GM12878 (cell line): ENCODE measurements at regions not wholly inside any gene's neighbourhood (a gene's known extent, or its start where the extent isn't known, plus 50 kb on each side); places are given as distances from the start of the nearest gene placed in this dataset.
A peak's percentile ranks its signal among the peaks of the same experiment; 100 is the strongest.

Source experiments
- ATAC-seq: fragments of 200-7000 bp; cut with Tn5 transposase; 3 replicates; pipeline ENCODE4 v1.9.1; 2020; ENCODE audit warnings: mild to moderate bottlenecking, moderate library complexity
- BruUV-seq: library from RNA; stranded (reverse); fragments of 400-500 nt; replicated peaks from 2 replicates; lab custom pipeline; 2021; lab: Mats Ljungman, UMichigan
- CTCF ChIA-PET: fragments of 300-600 bp; sonication (Branson Sonifier 250); formaldehyde crosslinking; extraction: SDS; loops from one replicate; lab custom pipeline; 2021; ENCODE audit warnings: inconsistent platforms; lab: Yijun Ruan, JAX
- POLR2A ChIA-PET: fragments of 350-600 bp; formaldehyde crosslinking; extraction: SDS; loops from one replicate; lab custom pipeline; 2021; ENCODE audit warnings: inconsistent platforms; lab: Charles Lee
- RAD21 ChIA-PET: fragments of 300-600 bp; sonication (Branson Sonifier 250); formaldehyde crosslinking; loops from one replicate; lab custom pipeline; 2023; ENCODE audit warnings: antibody characterized with exemption; ENCODE audit not compliant: unreplicated experiment; lab: Charles Lee
- SMC1A ChIA-PET: fragments of 300-600 bp; sonication (Branson Sonifier 250); formaldehyde crosslinking; loops from one replicate; lab custom pipeline; 2023; ENCODE audit not compliant: unreplicated experiment, uncharacterized antibody; lab: Charles Lee
- DNase-seq: peaks from one replicate; pipeline ENCODE4 v3.0.0-alpha.2; 2011; ENCODE audit warnings: low read depth, low spot score
- FAIRE-seq: peaks from 3 replicates; lab custom pipeline; 2011; peaks lifted over from hg19 to GRCh38; lab: Jason Lieb, UNC
- H2AFZ ChIP-seq: 2 replicates; pipeline ENCODE4 v1.6.0; 2011; ENCODE audit warnings: low read depth, low read length, control low read depth; ENCODE audit not compliant: control insufficient read depth
- H3K27ac ChIP-seq: 2 replicates; pipeline ENCODE4 v1.5.1; 2011; ENCODE audit warnings: control low read depth; ENCODE audit not compliant: control insufficient read depth, insufficient read depth
- H3K27me3 ChIP-seq, 2 experiments: replicated peaks in 1 of 2; 2 replicates each; pipeline versions ENCODE4 v1.6.0 to v1.6.1; 2011; ENCODE audit warnings: low read length in 1 of 2; ENCODE audit not compliant: control insufficient read depth in 2 of 2, insufficient read depth in 2 of 2
- H3K36me3 ChIP-seq, 2 experiments: 2 replicates each; pipeline ENCODE4 v1.5.1; 2011; ENCODE audit warnings: low read length in 1 of 2; ENCODE audit not compliant: control insufficient read depth in 2 of 2, insufficient read depth in 2 of 2
- H3K4me1 ChIP-seq: 2 replicates; pipeline ENCODE4 v1.6.1; 2011; ENCODE audit warnings: mild to moderate bottlenecking, low read length, moderate library complexity, mixed read lengths; ENCODE audit not compliant: control insufficient read depth, insufficient read depth
- H3K4me2 ChIP-seq: 2 replicates; pipeline ENCODE4 v1.6.0; 2011; ENCODE audit warnings: control low read depth; ENCODE audit not compliant: control insufficient read depth, insufficient read depth
- H3K4me3 ChIP-seq: fragments of 200-600 bp; sonication (generic); 2 replicates; pipeline ENCODE4 v1.5.1; 2016
- H3K79me2 ChIP-seq: 2 replicates; pipeline ENCODE4 v1.6.0; 2011; ENCODE audit warnings: low read length; ENCODE audit not compliant: control insufficient read depth, insufficient read depth
- H3K9ac ChIP-seq: 2 replicates; pipeline ENCODE4 v1.8.0; 2011; ENCODE audit warnings: low read length, control low read depth, mixed read lengths; ENCODE audit not compliant: control insufficient read depth, insufficient read depth
- H3K9me3 ChIP-seq: replicated peaks from 3 replicates; pipeline ENCODE4 v1.5.1; 2011; ENCODE audit warnings: mild to moderate bottlenecking, low read length; ENCODE audit not compliant: control insufficient read depth, insufficient read depth
- H4K20me1 ChIP-seq: 2 replicates; pipeline ENCODE4 v1.6.0; 2011; ENCODE audit not compliant: control insufficient read depth, insufficient read depth
- JUNB ChIP-seq: IDR thresholded peaks from 2 replicates; pipeline ENCODE4 v1.6.1; 2016; ENCODE audit warnings: antibody characterized with exemption, mild to moderate bottlenecking
- PAX8 ChIP-seq: fragments of 450-650 bp; IDR thresholded peaks from 2 replicates; pipeline ENCODE4 v1.6.1; 2017; ENCODE audit warnings: mild to moderate bottlenecking, moderate library complexity
- RAD51 ChIP-seq: fragments of 450-650 bp; IDR thresholded peaks from 2 replicates; pipeline ENCODE4 v1.6.1; 2016; ENCODE audit warnings: moderate library complexity, mild to moderate bottlenecking, inconsistent platforms
- WGBS: methylation state at CpG from one replicate; pipeline ENCODE4 v1.1.6; 2016; ENCODE audit warnings: low lambda C conversion rate; ENCODE audit not compliant: insufficient replicate concordance, insufficient coverage; ENCODE audit errors: missing lambda C conversion rate; 5-methylcytosine and 5-hydroxymethylcytosine counted together
- in situ Hi-C: fragments of 300-500 bp; cut with MboI; formaldehyde crosslinking; loops from 9 replicates; pipeline ENCODE4 v1.14.3; 2018; ENCODE audit warnings: mixed read lengths
- intact Hi-C: fragments of 100-400 bp; cut with micrococcal nuclease; formaldehyde crosslinking; loops from one replicate; pipeline ENCODE4 v1.14.2; 2022; ENCODE audit not compliant: unreplicated experiment
- TF ChIP-seq, protein P1 (sequence below): fragments of 450-650 bp; formaldehyde crosslinking; IDR thresholded peaks from 2 replicates; pipeline ENCODE4 v1.5.0; 2022; ENCODE audit warnings: mild to moderate bottlenecking, missing genetic modification characterization
- TF ChIP-seq, protein P2 (sequence below): fragments of 450-650 bp; IDR thresholded peaks from 2 replicates; pipeline ENCODE4 v1.6.1; 2016; ENCODE audit warnings: mild to moderate bottlenecking
- TF ChIP-seq, protein P3 (sequence below): fragments of 450-650 bp; conservative IDR thresholded peaks from 2 replicates; pipeline ENCODE4 v1.6.1; 2017; ENCODE audit warnings: mild to moderate bottlenecking, moderate library complexity

DNA sequence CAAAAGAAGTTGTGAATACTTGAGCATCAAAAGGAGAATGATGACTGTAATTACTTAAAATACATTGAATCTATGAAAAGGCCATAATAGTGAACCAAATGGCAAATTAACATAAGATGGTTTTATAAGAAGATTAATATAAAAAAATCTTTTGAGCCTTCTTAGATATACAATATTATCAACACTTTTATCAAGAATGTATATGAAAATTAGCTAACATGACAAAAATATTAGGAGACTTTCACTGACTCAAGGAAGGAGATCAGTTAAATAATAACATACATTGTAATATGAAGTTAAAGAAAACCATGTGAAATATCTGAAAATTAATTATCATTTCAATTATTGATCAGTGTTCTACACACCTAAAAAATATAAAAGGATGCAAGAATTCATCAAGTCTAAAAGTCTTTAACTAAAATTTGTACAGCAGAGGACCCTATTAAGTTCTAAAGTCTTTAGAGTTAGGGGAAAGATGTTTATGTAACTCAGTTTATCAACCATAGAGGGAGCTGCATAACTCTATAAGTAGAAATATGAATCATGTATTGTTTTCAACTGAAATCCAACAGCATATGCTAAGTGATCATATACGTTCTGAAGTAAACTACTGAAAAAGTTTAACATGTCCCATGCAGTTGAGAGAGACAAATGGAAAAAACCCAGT lies 756.1 kb upstream of the MIR17HG start:
- Histone ChIP-seq H3K9me3 (no peaks in the 10 kb centered on the region), H2AFZ (no peak overlapping the region), H3K4me3 (no peak overlapping the region), H3K79me2 (no peaks in the 10 kb centered on the region), H3K36me3 (no peaks in the 10 kb centered on the region)
- DNase-seq (no peak), FAIRE-seq (no peak)
- no TSS peak for BruUV-seq
- in situ Hi-C loops = no loop called here
- RAD21 ChIA-PET = no interaction called here
- CTCF ChIA-PET = no interaction called here
- TF ChIP-seq, protein P1, sequence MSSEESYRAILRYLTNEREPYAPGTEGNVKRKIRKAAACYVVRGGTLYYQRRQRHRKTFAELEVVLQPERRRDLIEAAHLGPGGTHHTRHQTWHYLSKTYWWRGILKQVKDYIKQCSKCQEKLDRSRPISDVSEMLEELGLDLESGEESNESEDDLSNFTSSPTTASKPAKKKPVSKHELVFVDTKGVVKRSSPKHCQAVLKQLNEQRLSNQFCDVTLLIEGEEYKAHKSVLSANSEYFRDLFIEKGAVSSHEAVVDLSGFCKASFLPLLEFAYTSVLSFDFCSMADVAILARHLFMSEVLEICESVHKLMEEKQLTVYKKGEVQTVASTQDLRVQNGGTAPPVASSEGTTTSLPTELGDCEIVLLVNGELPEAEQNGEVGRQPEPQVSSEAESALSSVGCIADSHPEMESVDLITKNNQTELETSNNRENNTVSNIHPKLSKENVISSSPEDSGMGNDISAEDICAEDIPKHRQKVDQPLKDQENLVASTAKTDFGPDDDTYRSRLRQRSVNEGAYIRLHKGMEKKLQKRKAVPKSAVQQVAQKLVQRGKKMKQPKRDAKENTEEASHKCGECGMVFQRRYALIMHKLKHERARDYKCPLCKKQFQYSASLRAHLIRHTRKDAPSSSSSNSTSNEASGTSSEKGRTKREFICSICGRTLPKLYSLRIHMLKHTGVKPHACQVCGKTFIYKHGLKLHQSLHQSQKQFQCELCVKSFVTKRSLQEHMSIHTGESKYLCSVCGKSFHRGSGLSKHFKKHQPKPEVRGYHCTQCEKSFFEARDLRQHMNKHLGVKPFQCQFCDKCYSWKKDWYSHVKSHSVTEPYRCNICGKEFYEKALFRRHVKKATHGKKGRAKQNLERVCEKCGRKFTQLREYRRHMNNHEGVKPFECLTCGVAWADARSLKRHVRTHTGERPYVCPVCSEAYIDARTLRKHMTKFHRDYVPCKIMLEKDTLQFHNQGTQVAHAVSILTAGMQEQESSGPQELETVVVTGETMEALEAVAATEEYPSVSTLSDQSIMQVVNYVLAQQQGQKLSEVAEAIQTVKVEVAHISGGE (CRISPR knock-in tag) = no peak
- TF ChIP-seq JUNB = no peak
- no peak for TF ChIP-seq RAD51
- TF ChIP-seq, protein P2, sequence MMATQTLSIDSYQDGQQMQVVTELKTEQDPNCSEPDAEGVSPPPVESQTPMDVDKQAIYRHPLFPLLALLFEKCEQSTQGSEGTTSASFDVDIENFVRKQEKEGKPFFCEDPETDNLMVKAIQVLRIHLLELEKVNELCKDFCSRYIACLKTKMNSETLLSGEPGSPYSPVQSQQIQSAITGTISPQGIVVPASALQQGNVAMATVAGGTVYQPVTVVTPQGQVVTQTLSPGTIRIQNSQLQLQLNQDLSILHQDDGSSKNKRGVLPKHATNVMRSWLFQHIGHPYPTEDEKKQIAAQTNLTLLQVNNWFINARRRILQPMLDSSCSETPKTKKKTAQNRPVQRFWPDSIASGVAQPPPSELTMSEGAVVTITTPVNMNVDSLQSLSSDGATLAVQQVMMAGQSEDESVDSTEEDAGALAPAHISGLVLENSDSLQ = no peak
- TF ChIP-seq, protein P3, sequence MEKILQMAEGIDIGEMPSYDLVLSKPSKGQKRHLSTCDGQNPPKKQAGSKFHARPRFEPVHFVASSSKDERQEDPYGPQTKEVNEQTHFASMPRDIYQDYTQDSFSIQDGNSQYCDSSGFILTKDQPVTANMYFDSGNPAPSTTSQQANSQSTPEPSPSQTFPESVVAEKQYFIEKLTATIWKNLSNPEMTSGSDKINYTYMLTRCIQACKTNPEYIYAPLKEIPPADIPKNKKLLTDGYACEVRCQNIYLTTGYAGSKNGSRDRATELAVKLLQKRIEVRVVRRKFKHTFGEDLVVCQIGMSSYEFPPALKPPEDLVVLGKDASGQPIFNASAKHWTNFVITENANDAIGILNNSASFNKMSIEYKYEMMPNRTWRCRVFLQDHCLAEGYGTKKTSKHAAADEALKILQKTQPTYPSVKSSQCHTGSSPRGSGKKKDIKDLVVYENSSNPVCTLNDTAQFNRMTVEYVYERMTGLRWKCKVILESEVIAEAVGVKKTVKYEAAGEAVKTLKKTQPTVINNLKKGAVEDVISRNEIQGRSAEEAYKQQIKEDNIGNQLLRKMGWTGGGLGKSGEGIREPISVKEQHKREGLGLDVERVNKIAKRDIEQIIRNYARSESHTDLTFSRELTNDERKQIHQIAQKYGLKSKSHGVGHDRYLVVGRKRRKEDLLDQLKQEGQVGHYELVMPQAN = no peak
- no peak for TF ChIP-seq PAX8
- TF ChIP-seq, all 136 proteins: peak for 0
- Histone ChIP-seq H3K27ac (no peak overlapping the region), H3K4me1 (no peaks in the 10 kb centered on the region), H4K20me1 (no peaks in the 10 kb centered on the region), H3K9ac (no peak overlapping the region), H3K27me3 (no peaks in the 10 kb centered on the region), H3K4me2 (no peak overlapping the region)
- intact Hi-C loops = loop anchor here (10.0 kb wide), 1 partner anchor 463 kb away; no protein-coding TSS in a partner anchor
- peak; percentile 21; the same call in 1 of the 3 replicates for ATAC-seq
- POLR2A ChIA-PET = no interaction called here
- 36% methylated on average over 1 of the region's 1 CpG for WGBS
- SMC1A ChIA-PET = no interaction called here
